MCF 10A (cell line): ENCODE measurements at regions not wholly inside any gene's neighbourhood (a gene's known extent, or its start where the extent isn't known, plus 50 kb on each side); places are given as distances from the start of the nearest gene placed in this dataset.

ENCODE experiments used
- BruUV-seq: library from RNA; stranded (reverse); fragments of 400-500 nt; replicated peaks from 2 replicates; lab custom pipeline; 2021; lab: Mats Ljungman, UMichigan
- CTCF ChIA-PET: fragments of 300-600 bp; sonication (Branson Sonifier 250); formaldehyde crosslinking; extraction: SDS; loops from one replicate; lab custom pipeline; 2021; ENCODE audit warnings: antibody characterized with exemption, inconsistent platforms; lab: Yijun Ruan, JAX
- POLR2A ChIA-PET: fragments of 300-600, 350-650 bp; sonication (Branson Sonifier 250); formaldehyde crosslinking; extraction: SDS; loops from one replicate; lab custom pipeline; 2020; ENCODE audit warnings: antibody characterized with exemption, inconsistent platforms; lab: Yijun Ruan, JAX
- DNase-seq: peaks from one replicate; pipeline ENCODE4 v3.0.0-alpha.2; 2018; ENCODE audit not compliant: unreplicated experiment
- H3K27ac Mint-ChIP-seq: one replicate; pipeline ENCODE4 v1.8.0; 2022; ENCODE audit warnings: mild to moderate bottlenecking, low read depth, mixed read lengths; ENCODE audit not compliant: unreplicated experiment
- H3K27me3 Mint-ChIP-seq: one replicate; pipeline ENCODE4 v1.8.0; 2022; ENCODE audit warnings: mixed read lengths; ENCODE audit not compliant: insufficient read depth, unreplicated experiment
- H3K36me3 Mint-ChIP-seq: one replicate; pipeline ENCODE4 v1.8.0; 2022; ENCODE audit warnings: mild to moderate bottlenecking, moderate library complexity, mixed read lengths; ENCODE audit not compliant: insufficient read depth, unreplicated experiment
- H3K4me1 Mint-ChIP-seq: one replicate; pipeline ENCODE4 v1.8.0; 2022; ENCODE audit warnings: mixed read lengths; ENCODE audit not compliant: insufficient read depth, unreplicated experiment
- H3K4me3 Mint-ChIP-seq: one replicate; pipeline ENCODE4 v1.8.0; 2022; ENCODE audit warnings: mild to moderate bottlenecking, moderate library complexity, mixed read lengths; ENCODE audit not compliant: unreplicated experiment
- H3K9me3 Mint-ChIP-seq: one replicate; pipeline ENCODE4 v1.8.0; 2022; ENCODE audit warnings: mixed read lengths; ENCODE audit not compliant: unreplicated experiment
- intact Hi-C: fragments of 100-400 bp; cut with micrococcal nuclease; formaldehyde crosslinking; loops from 2 replicates; pipeline ENCODE4 v1.14.1; 2022
- TF ChIP-seq, protein P1 (sequence below): fragments of 200-600 bp; IDR thresholded peaks from one replicate; pipeline ENCODE4 v1.8.0; 2022; ENCODE audit warnings: antibody characterized with exemption, mild to moderate bottlenecking; ENCODE audit not compliant: unreplicated experiment

DNA sequence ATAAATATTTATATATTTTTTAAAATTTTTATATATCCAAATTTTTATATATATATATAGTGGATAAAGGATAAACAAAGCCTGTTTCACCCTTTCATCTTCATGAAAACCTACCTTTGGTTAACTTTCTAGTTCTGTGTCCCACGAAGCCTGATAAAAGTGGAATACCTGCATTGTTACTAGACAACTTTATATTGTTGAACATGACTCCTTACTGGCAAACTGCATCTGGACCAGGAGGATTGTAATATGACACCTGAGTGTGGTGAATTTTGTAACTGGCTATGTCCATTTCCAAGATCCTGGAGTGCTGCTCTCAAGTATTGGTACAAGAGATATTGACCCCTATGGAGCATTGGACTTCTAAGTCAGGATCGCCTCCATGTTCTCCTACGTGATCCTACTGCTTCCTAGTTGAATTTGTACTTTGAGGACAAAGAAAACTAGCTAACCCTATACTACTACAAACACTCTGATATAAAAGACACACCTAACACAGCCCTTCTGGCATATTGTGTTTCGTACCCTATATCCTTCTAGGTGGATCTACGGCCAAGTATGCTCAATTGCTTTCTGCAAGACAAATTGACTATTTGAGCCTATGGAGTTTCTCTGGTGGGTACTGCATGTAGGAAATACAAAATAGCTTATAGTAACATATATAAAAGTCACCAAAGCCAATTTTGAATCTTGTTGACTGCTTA, 61.3 kb upstream of the PRRG1 start:
- TF ChIP-seq, protein P1, sequence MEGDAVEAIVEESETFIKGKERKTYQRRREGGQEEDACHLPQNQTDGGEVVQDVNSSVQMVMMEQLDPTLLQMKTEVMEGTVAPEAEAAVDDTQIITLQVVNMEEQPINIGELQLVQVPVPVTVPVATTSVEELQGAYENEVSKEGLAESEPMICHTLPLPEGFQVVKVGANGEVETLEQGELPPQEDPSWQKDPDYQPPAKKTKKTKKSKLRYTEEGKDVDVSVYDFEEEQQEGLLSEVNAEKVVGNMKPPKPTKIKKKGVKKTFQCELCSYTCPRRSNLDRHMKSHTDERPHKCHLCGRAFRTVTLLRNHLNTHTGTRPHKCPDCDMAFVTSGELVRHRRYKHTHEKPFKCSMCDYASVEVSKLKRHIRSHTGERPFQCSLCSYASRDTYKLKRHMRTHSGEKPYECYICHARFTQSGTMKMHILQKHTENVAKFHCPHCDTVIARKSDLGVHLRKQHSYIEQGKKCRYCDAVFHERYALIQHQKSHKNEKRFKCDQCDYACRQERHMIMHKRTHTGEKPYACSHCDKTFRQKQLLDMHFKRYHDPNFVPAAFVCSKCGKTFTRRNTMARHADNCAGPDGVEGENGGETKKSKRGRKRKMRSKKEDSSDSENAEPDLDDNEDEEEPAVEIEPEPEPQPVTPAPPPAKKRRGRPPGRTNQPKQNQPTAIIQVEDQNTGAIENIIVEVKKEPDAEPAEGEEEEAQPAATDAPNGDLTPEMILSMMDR, result no peak
- no peak overlapping the region for H3K27ac Mint-ChIP-seq
- intact Hi-C loops, result no loop called here

DNA sequence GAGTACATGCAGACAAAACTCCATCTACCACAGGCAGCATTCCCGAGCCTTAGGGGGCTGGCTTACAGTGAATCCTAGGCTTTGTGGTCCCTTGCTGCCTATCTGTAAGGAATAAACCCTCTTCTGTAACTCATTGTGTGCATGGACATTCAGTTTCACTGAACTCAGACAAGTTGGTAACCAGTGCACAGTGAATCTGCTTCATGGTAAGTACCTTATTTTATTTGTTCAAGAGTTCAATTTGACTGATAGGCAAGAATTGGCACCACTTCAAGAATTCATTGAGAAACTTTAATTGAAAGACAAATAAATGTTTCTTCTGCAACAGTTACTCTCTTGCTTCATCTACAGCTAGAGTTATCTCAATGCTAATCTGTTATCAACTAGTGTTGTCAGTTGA, 57.2 kb upstream of the PRRG1 start:
- ChIA-PET CTCF (no interaction called here), POLR2A (no interaction called here)
- intact Hi-C loops, result no loop called here
- Mint-ChIP-seq H3K4me1 (no peaks in the 10 kb centered on the region), H3K36me3 (no peaks in the 10 kb centered on the region), H3K27me3 (no peaks in the 10 kb centered on the region), H3K4me3 (no peak overlapping the region), H3K27ac (no peak overlapping the region), H3K9me3 (peaks cover 12% of the 10 kb centered on the region)
- no peak for DNase-seq
- TF ChIP-seq, protein P1, result no peak
- BruUV-seq, result no TSS peak

More for the DNA sequence above, 61.3 kb upstream of the PRRG1 start:
- H3K9me3 Mint-ChIP-seq, result no peaks in the 10 kb centered on the region
- DNase-seq, result peak; percentile 10
- H3K4me1 Mint-ChIP-seq, result no peaks in the 10 kb centered on the region
- no peak overlapping the region for H3K4me3 Mint-ChIP-seq
- no TSS peak for BruUV-seq
- H3K27me3 Mint-ChIP-seq, result no peaks in the 10 kb centered on the region
- POLR2A ChIA-PET, result no interaction called here
- H3K36me3 Mint-ChIP-seq, result no peaks in the 10 kb centered on the region
- CTCF ChIA-PET, result interaction anchor here (0.6 kb wide), 1 partner anchor 48 kb away, joined by 3 read pairs; no protein-coding TSS in a partner anchor
